HUES48 (cell line): ENCODE measurements at regions not wholly inside any gene's neighbourhood (a gene's known extent, or its start where the extent isn't known, plus 50 kb on each side); places are given as distances from the start of the nearest gene placed in this dataset.
"Not testable (repeated sequence)": the region's sequence is repeated elsewhere in the genome, so short reads cannot be mapped to it uniquely, and the experiment has no call there.

Experiments
- H3K27ac ChIP-seq: one replicate; pipeline ENCODE4 v1.7.0; 2013; ENCODE audit warnings: low read depth, low read length, inconsistent platforms
- H3K27me3 ChIP-seq: 2 replicates; pipeline ENCODE4 v1.6.1; 2013; ENCODE audit warnings: mild to moderate bottlenecking, low read length; ENCODE audit not compliant: control insufficient read depth, insufficient read depth
- H3K36me3 ChIP-seq: 2 replicates; pipeline ENCODE4 v1.6.1; 2013; ENCODE audit warnings: low read length; ENCODE audit not compliant: control insufficient read depth, insufficient read depth
- H3K4me1 ChIP-seq: 2 replicates; pipeline ENCODE4 v1.6.1; 2013; ENCODE audit warnings: mild to moderate bottlenecking, low read length; ENCODE audit not compliant: control insufficient read depth, insufficient read depth
- H3K4me3 ChIP-seq: 2 replicates; pipeline ENCODE4 v1.5.1; 2013; ENCODE audit warnings: mild to moderate bottlenecking, low read depth, low read length
- H3K9ac ChIP-seq: 2 replicates; pipeline ENCODE4 v1.6.1; 2013; ENCODE audit warnings: mild to moderate bottlenecking, low read depth, low read length, moderate library complexity
- H3K9me3 ChIP-seq: 2 replicates; pipeline ENCODE4 v1.6.1; 2013; ENCODE audit warnings: low read length; ENCODE audit not compliant: control insufficient read depth, insufficient read depth

GRCh38 chr5:68846828-68847227, 247.0 kb upstream of the SLC30A5 start:
- Histone ChIP-seq H3K27ac (no peak overlapping the region), H3K36me3 (no peaks in the 10 kb centered on the region), H3K4me1 (peaks cover 6% of the 10 kb centered on the region; the same call in 1 of the 2 replicates), H3K27me3 (no peaks in the 10 kb centered on the region), H3K9me3 (no peaks in the 10 kb centered on the region), H3K9ac (no peak overlapping the region), H3K4me3 (no peak overlapping the region)

GRCh38 chr5:68848091-68848490, 245.7 kb upstream of the SLC30A5 start:
- no peaks in the 10 kb centered on the region for H3K27me3 ChIP-seq
- H3K36me3 ChIP-seq: no peaks in the 10 kb centered on the region
- no peaks in the 10 kb centered on the region for H3K9me3 ChIP-seq
- H3K9ac ChIP-seq: no peak overlapping the region
- H3K4me3 ChIP-seq: no peak overlapping the region
- no peak overlapping the region for H3K27ac ChIP-seq
- H3K4me1 ChIP-seq: peaks cover 6% of the 10 kb centered on the region; the same call in 1 of the 2 replicates

GRCh38 chr5:68849103-68849502, 244.7 kb upstream of the SLC30A5 start:
- H3K9me3 ChIP-seq: no peaks in the 10 kb centered on the region
- H3K27ac ChIP-seq: no peak overlapping the region
- H3K4me3 ChIP-seq: no peak overlapping the region
- H3K4me1 ChIP-seq: peaks cover 6% of the 10 kb centered on the region; the same call in 1 of the 2 replicates
- H3K27me3 ChIP-seq: no peaks in the 10 kb centered on the region
- no peak overlapping the region for H3K9ac ChIP-seq
- H3K36me3 ChIP-seq: no peaks in the 10 kb centered on the region

- Histone ChIP-seq H3K9ac (no peak overlapping the region), H3K27me3 (no peaks in the 10 kb centered on the region), H3K36me3 (no peaks in the 10 kb centered on the region), H3K27ac (no peak overlapping the region), H3K9me3 (no peaks in the 10 kb centered on the region), H3K4me3 (no peak overlapping the region), H3K4me1 (no peaks in the 10 kb centered on the region)
Observed at GRCh38 chr5:68849906-68850305, 243.9 kb upstream of the SLC30A5 start.

GRCh38 chr5:68861099-68861498, 232.7 kb upstream of the SLC30A5 start:
- H3K27ac ChIP-seq: no peak overlapping the region
- no peak overlapping the region for H3K4me3 ChIP-seq
- no peaks in the 10 kb centered on the region for H3K36me3 ChIP-seq
- no peaks in the 10 kb centered on the region for H3K4me1 ChIP-seq
- no peak overlapping the region for H3K9ac ChIP-seq
- H3K27me3 ChIP-seq: no peaks in the 10 kb centered on the region
- H3K9me3 ChIP-seq: peaks cover 8% of the 10 kb centered on the region

- H3K9me3 ChIP-seq: peaks cover 8% of the 10 kb centered on the region
Observed at GRCh38 chr5:68862560-68862959, 231.3 kb upstream of the SLC30A5 start.

GRCh38 chr5:68865192-68865591, 228.6 kb upstream of the SLC30A5 start:
- not testable (repeated sequence) for H3K4me3 ChIP-seq, H3K9ac ChIP-seq, H3K9me3 ChIP-seq, H3K4me1 ChIP-seq, H3K27me3 ChIP-seq, H3K36me3 ChIP-seq, H3K27ac ChIP-seq

More at GRCh38 chr5:68862560-68862959, 231.3 kb upstream of the SLC30A5 start:
- Histone ChIP-seq H3K4me3 (no peak overlapping the region), H3K36me3 (no peaks in the 10 kb centered on the region), H3K4me1 (no peaks in the 10 kb centered on the region), H3K27me3 (no peaks in the 10 kb centered on the region), H3K27ac (no peak overlapping the region), H3K9ac (no peak overlapping the region)

- Histone ChIP-seq H3K27me3 (no peaks in the 10 kb centered on the region), H3K27ac (no peak overlapping the region), H3K4me3 (no peak overlapping the region), H3K36me3 (no peaks in the 10 kb centered on the region), H3K4me1 (peaks cover 9% of the 10 kb centered on the region), H3K9ac (no peak overlapping the region), H3K9me3 (no peaks in the 10 kb centered on the region)
Observed at GRCh38 chr5:68872088-68872839, 221.6 kb upstream of the SLC30A5 start.

- no peak overlapping the region for H3K27ac ChIP-seq
- H3K9me3 ChIP-seq: no peaks in the 10 kb centered on the region
- H3K4me3 ChIP-seq: no peak overlapping the region
- H3K36me3 ChIP-seq: no peaks in the 10 kb centered on the region
- H3K4me1 ChIP-seq: peaks cover 9% of the 10 kb centered on the region
- H3K9ac ChIP-seq: no peak overlapping the region
- no peaks in the 10 kb centered on the region for H3K27me3 ChIP-seq
Observed at GRCh38 chr5:68873198-68873597, 220.6 kb upstream of the SLC30A5 start.

- Histone ChIP-seq H3K27me3 (no peaks in the 10 kb centered on the region), H3K4me3 (no peak overlapping the region), H3K27ac (no peak overlapping the region), H3K9ac (no peak overlapping the region), H3K4me1 (peaks cover 9% of the 10 kb centered on the region), H3K36me3 (no peaks in the 10 kb centered on the region), H3K9me3 (no peaks in the 10 kb centered on the region)
Observed at GRCh38 chr5:68875351-68875750, 218.5 kb upstream of the SLC30A5 start.

GRCh38 chr5:68883436-68883835, 210.4 kb upstream of the SLC30A5 start:
- H3K27ac ChIP-seq: no peak overlapping the region
- H3K9ac ChIP-seq: no peak overlapping the region
- H3K27me3 ChIP-seq: no peaks in the 10 kb centered on the region
- H3K9me3 ChIP-seq: no peaks in the 10 kb centered on the region
- H3K36me3 ChIP-seq: no peaks in the 10 kb centered on the region
- no peak overlapping the region for H3K4me3 ChIP-seq
- no peaks in the 10 kb centered on the region for H3K4me1 ChIP-seq
